HepG2 (cell line): ENCODE measurements at regions not wholly inside any gene's neighbourhood (a gene's known extent, or its start where the extent isn't known, plus 50 kb on each side); places are given as distances from the start of the nearest gene placed in this dataset.

Source experiments
- ATAC-seq: fragments of 200-7000 bp; cut with Tn5 transposase; 3 replicates; pipeline ENCODE4 v1.9.1; 2020; ENCODE audit warnings: mild to moderate bottlenecking, moderate library complexity
- BruUV-seq: library from RNA; stranded (reverse); fragments of 400-500 nt; replicated peaks from 2 replicates; lab custom pipeline; 2021; lab: Mats Ljungman, UMichigan
- CTCF ChIA-PET: fragments of 300-600 bp; formaldehyde crosslinking; extraction: SDS; loops from one replicate; lab custom pipeline; 2021; ENCODE audit warnings: low total read pairs, inconsistent platforms, low intra/inter-chr PET ratio; lab: Yijun Ruan, JAX
- POLR2A ChIA-PET: fragments of 350-600 bp; sonication (Branson Sonifier 250); formaldehyde crosslinking; loops from one replicate; lab custom pipeline; 2020; ENCODE audit warnings: antibody characterized with exemption, inconsistent platforms; lab: Yijun Ruan, JAX
- DNase-seq: peaks from one replicate; pipeline ENCODE4 v3.0.0-alpha.2; 2015; ENCODE audit warnings: low spot score
- FAIRE-seq: peaks from 3 replicates; lab custom pipeline; 2011; peaks lifted over from hg19 to GRCh38; lab: Jason Lieb, UNC
- H2AFZ ChIP-seq: one replicate; pipeline ENCODE4 v1.6.1; 2011; ENCODE audit warnings: low read length, inconsistent platforms
- H3K27ac ChIP-seq: fragments of 300-600 bp; 3 replicates; pipeline ENCODE4 v1.8.0; 2011; ENCODE audit warnings: mixed run types, mild to moderate bottlenecking, mixed read lengths, low read length, inconsistent platforms; ENCODE audit not compliant: insufficient read depth; ENCODE audit errors: extremely low read length
- H3K27me3 ChIP-seq, 2 experiments: fragments of 200-600 bp in 1 of 2; 2 replicates in 1 of 2; 3 replicates in 1 of 2; pipeline versions ENCODE4 v1.6.0 to v1.8.0; 2011; ENCODE audit warnings: low read length in 2 of 2, mild to moderate bottlenecking in 2 of 2, moderate library complexity in 2 of 2, inconsistent platforms in 1 of 2; ENCODE audit not compliant: insufficient read depth in 2 of 2, control insufficient read depth in 1 of 2
- H3K36me3 ChIP-seq, 2 experiments: fragments of 200-600 bp in 1 of 2; replicated peaks in 1 of 2; 2 replicates in 1 of 2; 3 replicates in 1 of 2; pipeline versions ENCODE4 v1.5.1 to v1.8.0; 2011; ENCODE audit warnings: low read length in 2 of 2, inconsistent platforms in 1 of 2; ENCODE audit not compliant: insufficient read depth in 2 of 2, control insufficient read depth in 1 of 2
- H3K4me1 ChIP-seq: 2 replicates; pipeline ENCODE4 v1.5.1; 2012; ENCODE audit warnings: low read length, inconsistent platforms; ENCODE audit not compliant: insufficient read depth
- H3K4me2 ChIP-seq: 2 replicates; pipeline ENCODE4 v1.6.0; 2011; ENCODE audit warnings: low read depth, low read length, inconsistent platforms
- H3K4me3 ChIP-seq, 3 experiments: fragments of 200-600 bp in 1 of 3; sonication (generic), shearing (Covaris generic) in 1 of 3; replicated peaks in 1 of 3; 2 replicates each; pipeline ENCODE4 v1.5.1; 2011 to 2016; ENCODE audit warnings: low read length in 3 of 3, inconsistent platforms in 2 of 3, low read depth in 2 of 3, mild to moderate bottlenecking in 2 of 3, control low read depth in 1 of 3, mixed read lengths in 1 of 3; ENCODE audit not compliant: insufficient read depth in 1 of 3
- H3K79me2 ChIP-seq: one replicate; pipeline ENCODE4 v1.6.1; 2011; ENCODE audit warnings: low read length, inconsistent platforms; ENCODE audit not compliant: insufficient read depth
- H3K9ac ChIP-seq: 2 replicates; pipeline ENCODE4 v1.6.0; 2011; ENCODE audit warnings: mild to moderate bottlenecking, low read depth, low read length, inconsistent platforms; ENCODE audit not compliant: insufficient read depth
- H3K9me3 ChIP-seq: 2 replicates; pipeline ENCODE4 v1.5.1; 2012; ENCODE audit warnings: mild to moderate bottlenecking, low read length
- H4K20me1 ChIP-seq: 2 replicates; pipeline ENCODE4 v1.6.0; 2011; ENCODE audit warnings: inconsistent platforms, mild to moderate bottlenecking, low read length, moderate library complexity; ENCODE audit not compliant: insufficient read depth
- IRF2 ChIP-seq: IDR thresholded peaks from 2 replicates; pipeline ENCODE4 v1.6.1; 2018; ENCODE audit warnings: missing genetic modification reagents, missing compliant biosample characterization
- ZNF142 ChIP-seq: sonication (generic); formaldehyde crosslinking; IDR thresholded peaks from 2 replicates; pipeline ENCODE4 v1.4.0; 2020; ENCODE audit warnings: missing genetic modification reagents
- ZNF704 ChIP-seq: sonication (generic); formaldehyde crosslinking; IDR thresholded peaks from 2 replicates; pipeline ENCODE4 v1.8.1; 2023; ENCODE audit warnings: mild to moderate bottlenecking, inconsistent platforms, moderate library complexity, missing genetic modification reagents, borderline replicate concordance
- WGBS: methylation state at CpG from one replicate; pipeline ENCODE4 v1.1.6; 2017; ENCODE audit warnings: low lambda C conversion rate; 5-methylcytosine and 5-hydroxymethylcytosine counted together
- in situ Hi-C: cut with HindIII; loops from 2 replicates; pipeline ENCODE4 v1.10.0; 2017; ENCODE audit warnings: low pct_unique_long_range_greater_than_20kb; ENCODE audit not compliant: extremely low pct_ligation_motif_present
- intact Hi-C: fragments of 100-400 bp; cut with micrococcal nuclease; formaldehyde crosslinking; loops from one replicate; pipeline ENCODE4 v1.10.0; 2022; ENCODE audit not compliant: unreplicated experiment

GRCh38 chr3:103342205-103342731 is 907.5 kb downstream of the ZPLD1 start (continued):
- TF ChIP-seq IRF2 (CRISPR knock-in tag) (no peak), ZNF704 (CRISPR knock-in tag) (no peak)

GRCh38 chr3:103349760-103350159 is 914.9 kb downstream of the ZPLD1 start:
- H3K79me2 ChIP-seq = no peaks in the 10 kb centered on the region
- DNase-seq (no peak), ATAC-seq (no peak), FAIRE-seq (no peak)
- ChIA-PET POLR2A (no interaction called here), CTCF (no interaction called here)
- H3K9ac ChIP-seq = no peak overlapping the region
- no peak overlapping the region for H2AFZ ChIP-seq
- H3K36me3 ChIP-seq = no peaks in the 10 kb centered on the region
- intact Hi-C loops = no loop called here
- in situ Hi-C loops = no loop called here
- H4K20me1 ChIP-seq = no peaks in the 10 kb centered on the region
- WGBS = 4% methylated on average over 4 of the region's 4 CpGs
- H3K9me3 ChIP-seq = no peaks in the 10 kb centered on the region
- no peaks in the 10 kb centered on the region for H3K4me1 ChIP-seq
- no TSS peak for BruUV-seq
- no peak overlapping the region for H3K4me3 ChIP-seq
- no peak for TF ChIP-seq ZNF142 (CRISPR knock-in tag)
- H3K27ac ChIP-seq = no peak overlapping the region
- H3K4me2 ChIP-seq = no peak overlapping the region
- H3K27me3 ChIP-seq = no peaks in the 10 kb centered on the region
